Activated T-helper 17 cell treated with anti-CD3 and anti-CD28 coated beads, Interleukin-2, amount 50 U/mL, for 72 hours (primary cell): ENCODE measurements at regions not wholly inside any gene's neighbourhood (a gene's known extent, or its start where the extent isn't known, plus 50 kb on each side); places are given as distances from the start of the nearest gene placed in this dataset.

Experiments used
- ATAC-seq: fragments of 150-1000 bp; cut with Tn5 transposase; replicated peaks from 2 replicates; pipeline ENCODE4 v1.10.0; 2021; ENCODE audit warnings: mild to moderate bottlenecking, moderate library complexity
- H3K27ac Mint-ChIP-seq: one replicate; pipeline ENCODE4 v1.8.0; 2022; ENCODE audit warnings: mixed read lengths
- H3K27me3 Mint-ChIP-seq: one replicate; pipeline ENCODE4 v1.8.0; 2022; ENCODE audit warnings: mixed read lengths
- H3K36me3 Mint-ChIP-seq: one replicate; pipeline ENCODE4 v1.8.0; 2022; ENCODE audit warnings: low read depth, mild to moderate bottlenecking, mixed read lengths
- H3K4me1 Mint-ChIP-seq: one replicate; pipeline ENCODE4 v1.8.0; 2022; ENCODE audit warnings: mixed read lengths
- H3K4me3 Mint-ChIP-seq: one replicate; pipeline ENCODE4 v1.8.0; 2022; ENCODE audit warnings: mild to moderate bottlenecking, mixed read lengths
- H3K9me3 Mint-ChIP-seq: one replicate; pipeline ENCODE4 v1.8.0; 2022; ENCODE audit warnings: mixed read lengths

DNA sequence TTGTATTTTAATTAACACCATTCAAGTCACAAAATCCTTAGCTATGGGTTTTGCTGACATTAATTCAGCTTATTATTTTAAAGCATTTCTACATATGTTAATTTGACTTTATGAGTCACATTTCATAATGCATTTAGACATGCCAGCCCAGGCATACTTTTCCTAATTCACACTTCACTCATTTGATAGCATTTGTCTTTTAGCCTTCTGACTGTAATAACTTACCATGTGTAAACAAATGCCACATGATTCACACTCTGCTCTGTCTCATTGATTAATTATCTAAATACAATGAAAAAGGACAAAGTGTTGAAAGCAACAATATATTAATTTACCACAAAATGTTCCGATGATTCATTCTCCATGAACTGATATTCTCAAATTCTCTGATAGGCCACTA lies 927.8 kb upstream of the EPHA6 start:
- no peak overlapping the region for H3K4me3 Mint-ChIP-seq
- no peak overlapping the region for H3K27ac Mint-ChIP-seq
- no peaks in the 10 kb centered on the region for H3K36me3 Mint-ChIP-seq
- no peak for ATAC-seq
- H3K4me1 Mint-ChIP-seq = no peaks in the 10 kb centered on the region
- no peaks in the 10 kb centered on the region for H3K27me3 Mint-ChIP-seq
- H3K9me3 Mint-ChIP-seq = peaks cover 4% of the 10 kb centered on the region

DNA sequence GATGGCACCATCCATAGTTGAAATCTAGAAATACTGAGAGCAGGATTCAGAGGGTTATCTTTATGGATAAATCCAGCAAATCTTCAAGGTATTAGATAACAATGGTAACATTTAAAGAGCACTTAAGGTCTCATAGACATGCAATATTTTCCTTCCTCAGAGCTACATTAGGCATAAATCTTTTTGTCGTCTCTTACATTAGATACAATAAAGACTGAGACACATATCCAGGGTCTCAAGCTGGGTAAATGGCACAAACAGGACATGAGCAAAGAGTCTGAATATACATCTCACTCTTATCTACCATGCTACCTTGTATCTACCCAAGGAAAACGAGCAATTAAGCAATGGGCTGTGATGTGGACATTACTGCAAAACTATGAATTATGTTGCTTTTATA lies 927.3 kb upstream of the EPHA6 start:
- no peaks in the 10 kb centered on the region for H3K36me3 Mint-ChIP-seq
- ATAC-seq = no peak

GRCh38 chr3:95894820-95895219 lies 919.6 kb upstream of the EPHA6 start:
- Mint-ChIP-seq H3K4me1 (no peaks in the 10 kb centered on the region), H3K36me3 (no peaks in the 10 kb centered on the region), H3K27me3 (no peaks in the 10 kb centered on the region), H3K4me3 (no peak overlapping the region), H3K9me3 (peaks cover 10% of the 10 kb centered on the region), H3K27ac (no peak overlapping the region)
- no peak for ATAC-seq

More for the DNA sequence above, 927.3 kb upstream of the EPHA6 start:
- Mint-ChIP-seq H3K4me1 (no peaks in the 10 kb centered on the region), H3K27me3 (no peaks in the 10 kb centered on the region), H3K27ac (no peak overlapping the region), H3K4me3 (no peak overlapping the region), H3K9me3 (peaks cover 4% of the 10 kb centered on the region)

DNA sequence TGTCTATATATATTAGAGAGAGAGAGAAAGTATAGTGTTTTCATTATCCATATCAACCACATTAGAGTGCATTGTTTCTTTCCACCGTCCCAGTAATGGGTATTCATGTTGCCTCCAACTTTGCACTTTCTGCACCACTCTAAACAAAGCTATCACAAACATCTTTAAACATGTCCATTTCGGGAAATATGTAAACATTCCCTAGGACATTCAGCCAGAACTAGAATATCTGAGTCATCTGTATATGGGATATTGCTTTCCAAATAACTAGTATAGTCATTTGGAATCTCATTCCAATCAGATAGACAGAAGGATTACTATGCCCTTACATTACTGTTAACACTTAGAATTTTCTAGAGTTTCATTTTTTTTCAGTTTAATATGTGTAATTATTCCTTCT lies 914.9 kb upstream of the EPHA6 start:
- ATAC-seq = no peak
- H3K27ac Mint-ChIP-seq = no peak overlapping the region
- H3K9me3 Mint-ChIP-seq = peaks cover 6% of the 10 kb centered on the region
- no peaks in the 10 kb centered on the region for H3K27me3 Mint-ChIP-seq
- H3K36me3 Mint-ChIP-seq = no peaks in the 10 kb centered on the region
- H3K4me1 Mint-ChIP-seq = no peaks in the 10 kb centered on the region
- no peak overlapping the region for H3K4me3 Mint-ChIP-seq

- no peak overlapping the region for H3K4me3 Mint-ChIP-seq
- no peaks in the 10 kb centered on the region for H3K4me1 Mint-ChIP-seq
- H3K27me3 Mint-ChIP-seq = no peaks in the 10 kb centered on the region
- no peaks in the 10 kb centered on the region for H3K36me3 Mint-ChIP-seq
- peaks cover 6% of the 10 kb centered on the region for H3K9me3 Mint-ChIP-seq
- ATAC-seq = no peak
- H3K27ac Mint-ChIP-seq = no peak overlapping the region
Measured at GRCh38 chr3:95899911-95900310, 914.5 kb upstream of the EPHA6 start.

- H3K27ac Mint-ChIP-seq = no peak overlapping the region
- peaks cover 6% of the 10 kb centered on the region for H3K9me3 Mint-ChIP-seq
- ATAC-seq = no peak
- no peak overlapping the region for H3K4me3 Mint-ChIP-seq
- H3K36me3 Mint-ChIP-seq = no peaks in the 10 kb centered on the region
- no peaks in the 10 kb centered on the region for H3K4me1 Mint-ChIP-seq
- H3K27me3 Mint-ChIP-seq = no peaks in the 10 kb centered on the region
Measured at GRCh38 chr3:95901948-95902347, 912.4 kb upstream of the EPHA6 start.

- no peaks in the 10 kb centered on the region for H3K4me1 Mint-ChIP-seq
- ATAC-seq = no peak
- no peak overlapping the region for H3K27ac Mint-ChIP-seq
- no peaks in the 10 kb centered on the region for H3K36me3 Mint-ChIP-seq
- H3K27me3 Mint-ChIP-seq = no peaks in the 10 kb centered on the region
- H3K9me3 Mint-ChIP-seq = no peaks in the 10 kb centered on the region
- H3K4me3 Mint-ChIP-seq = no peak overlapping the region
Measured at GRCh38 chr3:95905182-95905581, 909.2 kb upstream of the EPHA6 start.

DNA sequence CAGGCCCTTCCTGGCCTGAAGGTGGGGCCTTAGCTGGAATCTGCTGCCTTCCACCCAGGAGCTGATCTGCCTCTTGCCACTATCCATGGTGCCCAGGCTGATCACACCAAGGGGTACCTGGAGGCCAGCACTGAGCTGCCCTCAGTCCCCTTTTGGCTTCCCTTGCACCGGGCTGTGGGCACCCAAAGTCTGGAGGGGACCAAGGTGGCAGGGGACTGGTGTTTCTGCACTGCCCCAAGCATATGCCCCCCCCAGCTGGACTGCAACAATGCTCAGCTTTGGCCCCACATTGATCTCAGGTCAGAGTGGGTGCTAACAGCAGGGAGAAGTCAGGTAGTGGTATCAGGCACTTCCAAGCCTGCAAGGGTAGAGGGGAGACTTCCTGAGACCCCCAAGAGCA lies 902.6 kb upstream of the EPHA6 start:
- Mint-ChIP-seq H3K4me1 (no peaks in the 10 kb centered on the region), H3K9me3 (no peaks in the 10 kb centered on the region), H3K36me3 (no peaks in the 10 kb centered on the region), H3K4me3 (no peak overlapping the region), H3K27me3 (no peaks in the 10 kb centered on the region), H3K27ac (no peak overlapping the region)
- no peak for ATAC-seq

GRCh38 chr3:95923496-95924210 lies 890.7 kb upstream of the EPHA6 start:
- Mint-ChIP-seq H3K9me3 (peaks cover 4% of the 10 kb centered on the region), H3K36me3 (no peaks in the 10 kb centered on the region), H3K4me1 (no peaks in the 10 kb centered on the region), H3K27ac (peak overlapping the region; percentile 2), H3K27me3 (no peaks in the 10 kb centered on the region), H3K4me3 (no peak overlapping the region)
- peak; percentile 83 for ATAC-seq

- no peak for ATAC-seq
- H3K4me1 Mint-ChIP-seq = no peaks in the 10 kb centered on the region
- no peak overlapping the region for H3K4me3 Mint-ChIP-seq
- H3K27me3 Mint-ChIP-seq = no peaks in the 10 kb centered on the region
- H3K9me3 Mint-ChIP-seq = peaks cover 4% of the 10 kb centered on the region
- H3K36me3 Mint-ChIP-seq = no peaks in the 10 kb centered on the region
- no peak overlapping the region for H3K27ac Mint-ChIP-seq
Measured at GRCh38 chr3:95926904-95927501, 887.4 kb upstream of the EPHA6 start.

DNA sequence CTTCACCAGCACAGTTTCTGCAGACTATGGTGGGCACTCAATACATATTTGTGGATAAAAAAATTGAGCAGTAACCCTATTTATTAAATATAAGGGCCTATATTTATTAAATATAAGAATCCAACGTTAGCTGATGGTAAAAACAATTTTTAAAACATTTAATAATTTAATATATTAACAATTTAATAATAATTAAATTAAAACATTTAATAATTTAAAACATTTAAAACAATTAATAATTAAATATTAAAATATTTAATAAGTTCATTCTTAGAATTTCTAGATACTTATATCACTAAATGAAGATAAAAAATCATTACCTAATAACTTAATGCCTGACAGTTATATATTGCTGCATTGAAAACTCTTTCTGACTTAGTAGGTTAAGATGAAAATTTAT lies 880.2 kb upstream of the EPHA6 start:
- H3K27ac Mint-ChIP-seq = no peak overlapping the region
- no peaks in the 10 kb centered on the region for H3K36me3 Mint-ChIP-seq
- H3K4me3 Mint-ChIP-seq = no peak overlapping the region
- ATAC-seq = no peak
- no peaks in the 10 kb centered on the region for H3K27me3 Mint-ChIP-seq
- peaks cover 4% of the 10 kb centered on the region for H3K9me3 Mint-ChIP-seq
- no peaks in the 10 kb centered on the region for H3K4me1 Mint-ChIP-seq

GRCh38 chr3:95939235-95939809 lies 875.1 kb upstream of the EPHA6 start:
- Mint-ChIP-seq H3K9me3 (peaks cover 9% of the 10 kb centered on the region), H3K36me3 (no peaks in the 10 kb centered on the region), H3K27me3 (no peaks in the 10 kb centered on the region), H3K4me3 (no peak overlapping the region), H3K27ac (no peak overlapping the region), H3K4me1 (no peaks in the 10 kb centered on the region)
- ATAC-seq = no peak

DNA sequence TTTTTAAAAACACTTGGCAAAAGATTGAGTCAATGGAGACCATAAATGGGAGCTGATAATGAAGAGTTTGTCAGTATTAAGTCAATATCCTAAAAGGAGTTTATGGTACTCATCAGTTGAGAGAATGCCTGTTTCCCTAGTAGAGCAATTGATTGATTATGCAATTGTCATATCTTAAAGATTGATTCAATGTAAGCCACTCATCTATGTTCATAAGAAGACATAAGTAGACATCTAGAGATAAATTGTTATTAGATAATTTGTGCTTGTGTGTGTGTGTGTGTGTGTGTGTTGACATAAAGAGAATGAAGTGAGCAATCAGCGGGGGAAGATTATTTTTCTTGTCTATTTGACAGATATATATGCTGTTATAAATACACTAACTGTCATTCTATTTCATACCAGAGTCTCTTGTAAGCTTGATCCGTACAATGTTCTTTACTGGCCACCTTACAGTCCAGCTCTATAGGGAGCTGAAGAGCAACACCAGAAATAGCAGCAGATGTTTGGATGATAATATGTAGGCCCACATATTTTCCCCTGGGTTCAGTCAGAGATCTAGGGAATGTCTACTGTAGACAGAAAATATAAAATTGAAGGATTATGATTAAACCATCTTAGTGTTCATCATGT lies 848.6 kb upstream of the EPHA6 start:
- Mint-ChIP-seq H3K36me3 (no peaks in the 10 kb centered on the region), H3K9me3 (peaks cover 6% of the 10 kb centered on the region), H3K27me3 (no peaks in the 10 kb centered on the region), H3K4me1 (no peaks in the 10 kb centered on the region), H3K4me3 (no peak overlapping the region), H3K27ac (no peak overlapping the region)
- ATAC-seq = no peak

DNA sequence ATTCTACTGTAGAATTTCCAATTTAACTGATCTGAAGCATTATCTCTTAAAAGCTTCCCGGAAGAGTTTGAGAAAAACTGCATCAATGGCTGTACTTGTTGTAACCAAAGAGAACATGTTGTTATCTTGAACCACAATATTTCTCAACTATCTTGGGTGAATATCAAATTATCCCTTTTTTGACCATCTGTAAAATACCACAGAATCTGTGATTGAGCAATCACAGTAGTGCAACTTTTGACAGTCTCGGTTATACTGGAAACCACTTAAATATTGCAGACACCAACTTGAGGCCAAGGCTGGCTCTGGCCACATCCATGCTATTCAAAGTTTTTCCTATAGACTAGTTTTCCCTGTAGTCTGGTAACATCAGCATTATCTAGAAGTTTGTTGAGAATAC lies 842.8 kb upstream of the EPHA6 start:
- Mint-ChIP-seq H3K27ac (no peak overlapping the region), H3K36me3 (no peaks in the 10 kb centered on the region), H3K4me1 (no peaks in the 10 kb centered on the region), H3K27me3 (no peaks in the 10 kb centered on the region), H3K9me3 (peaks cover 7% of the 10 kb centered on the region), H3K4me3 (no peak overlapping the region)
- no peak for ATAC-seq

DNA sequence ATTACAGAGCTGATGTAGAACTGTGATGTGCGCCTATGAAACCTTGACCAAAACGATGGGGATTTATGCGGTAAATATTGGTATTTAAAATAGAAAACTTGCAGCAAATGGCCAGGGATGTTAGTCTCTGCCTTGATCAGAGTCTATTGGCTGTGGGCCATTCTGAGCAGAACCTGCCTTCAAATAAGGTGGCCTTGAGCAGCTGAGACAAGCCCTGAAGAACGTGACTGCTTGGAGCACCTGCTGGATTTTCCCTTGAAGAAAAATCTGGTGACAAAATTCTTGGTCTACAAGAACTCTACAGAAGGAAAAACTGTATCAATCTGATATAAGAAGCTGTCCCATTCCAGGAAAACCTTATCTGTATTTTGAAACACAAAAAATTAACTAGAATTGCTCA lies 820.1 kb upstream of the EPHA6 start:
- Mint-ChIP-seq H3K4me1 (no peaks in the 10 kb centered on the region), H3K9me3 (peaks cover 4% of the 10 kb centered on the region), H3K4me3 (no peak overlapping the region), H3K27me3 (no peaks in the 10 kb centered on the region), H3K27ac (no peak overlapping the region), H3K36me3 (no peaks in the 10 kb centered on the region)
- ATAC-seq = no peak
